ENCODE measurements at regions not wholly inside any gene's neighbourhood (a gene's known extent, or its start where the extent isn't known, plus 50 kb on each side); places are given as distances from the start of the nearest gene placed in this dataset.

GRCh38 chr2:209046163-209046562 is 377.7 kb upstream of the MAP2 start:
- no peak for ATAC-seq
- H3K9me3 ChIP-seq = no peaks in the 10 kb centered on the region
- WGBS, 2 donors (ENCODE audit: low coverage in 1 of 2) = 93 to 97% methylated on average over 2 of the region's 2 CpGs

GRCh38 chr2:209049608-209050007 is 374.2 kb upstream of the MAP2 start:
- Histone ChIP-seq H3K27me3 (peaks cover 4% of the 10 kb centered on the region), H3K27ac (no peak overlapping the region), H3K9me3 (no peaks in the 10 kb centered on the region), H3K4me1 (no peaks in the 10 kb centered on the region), H3K4me3 (no peak overlapping the region), H3K36me3 (no peaks in the 10 kb centered on the region)
- TF ChIP-seq CTCF (IDR thresholded peaks at IDR 0.05) (no peak), POLR2AphosphoS5 (IDR thresholded peaks at IDR 0.05) (no peak), POLR2A (IDR thresholded peaks at IDR 0.05) (no peak), EP300 (IDR thresholded peaks at IDR 0.05) (no peak)
- ATAC-seq = no peak
- 66 to 67% methylated on average over 2 to 3 of the region's 3 CpGs for WGBS, 2 donors (ENCODE audit: low coverage in 1 of 2)

More at GRCh38 chr2:209046163-209046562, 377.7 kb upstream of the MAP2 start:
- no peak overlapping the region for H3K4me3 ChIP-seq
- no peak overlapping the region for H3K27ac ChIP-seq
- TF ChIP-seq CTCF (IDR thresholded peaks at IDR 0.05) (no peak), POLR2A (IDR thresholded peaks at IDR 0.05) (no peak), EP300 (IDR thresholded peaks at IDR 0.05) (no peak), POLR2AphosphoS5 (IDR thresholded peaks at IDR 0.05) (no peak)
- H3K27me3 ChIP-seq = no peaks in the 10 kb centered on the region
- H3K4me1 ChIP-seq = no peaks in the 10 kb centered on the region
- no peaks in the 10 kb centered on the region for H3K36me3 ChIP-seq

GRCh38 chr2:209062210-209062609 is 361.6 kb upstream of the MAP2 start:
- Histone ChIP-seq H3K27ac (no peak overlapping the region), H3K4me1 (no peaks in the 10 kb centered on the region), H3K27me3 (peaks cover 4% of the 10 kb centered on the region), H3K4me3 (no peak overlapping the region), H3K9me3 (peaks cover 0 to 4% (median 0%) of the 10 kb centered on the region in 3 donors), H3K36me3 (no peaks in the 10 kb centered on the region)
- ATAC-seq = no peak
- 86 to 87% methylated on average over 3 of the region's 3 CpGs for WGBS, 2 donors (ENCODE audit: low coverage in 1 of 2)
- TF ChIP-seq EP300 (IDR thresholded peaks at IDR 0.05) (no peak), CTCF (IDR thresholded peaks at IDR 0.05) (no peak), POLR2A (IDR thresholded peaks at IDR 0.05) (no peak), POLR2AphosphoS5 (IDR thresholded peaks at IDR 0.05) (no peak)

GRCh38 chr2:209070262-209070661 is 353.6 kb upstream of the MAP2 start:
- no peaks in the 10 kb centered on the region for H3K36me3 ChIP-seq
- no peak for TF ChIP-seq POLR2AphosphoS5 (IDR thresholded peaks at IDR 0.05)
- no peak for TF ChIP-seq EP300 (IDR thresholded peaks at IDR 0.05)
- TF ChIP-seq POLR2A (IDR thresholded peaks at IDR 0.05) = no peak
- no peak for TF ChIP-seq CTCF (IDR thresholded peaks at IDR 0.05)
- H3K27ac ChIP-seq = no peak overlapping the region
- no peaks in the 10 kb centered on the region for H3K4me1 ChIP-seq
- no peaks in the 10 kb centered on the region for H3K9me3 ChIP-seq
- no peak for ATAC-seq
- H3K4me3 ChIP-seq = no peak overlapping the region
- H3K27me3 ChIP-seq = peaks cover 4% of the 10 kb centered on the region
- 92 to 100% methylated on average over 1 of the region's 1 CpG for WGBS, 2 donors (ENCODE audit: low coverage in 1 of 2)

- no peaks in the 10 kb centered on the region for H3K4me1 ChIP-seq
- ATAC-seq = no peak
- no peak overlapping the region for H3K27ac ChIP-seq
- no peak overlapping the region for H3K4me3 ChIP-seq
- no peaks in the 10 kb centered on the region for H3K27me3 ChIP-seq
- no peaks in the 10 kb centered on the region for H3K36me3 ChIP-seq
- TF ChIP-seq POLR2AphosphoS5 (IDR thresholded peaks at IDR 0.05) (no peak), POLR2A (IDR thresholded peaks at IDR 0.05) (no peak), CTCF (IDR thresholded peaks at IDR 0.05) (no peak), EP300 (IDR thresholded peaks at IDR 0.05) (no peak)
- H3K9me3 ChIP-seq = no peaks in the 10 kb centered on the region
Observed at GRCh38 chr2:209073151-209073550, 350.7 kb upstream of the MAP2 start.
